Left lobe of liver (tissue), 2 donors: ENCODE measurements at regions not wholly inside any gene's neighbourhood (a gene's known extent, or its start where the extent isn't known, plus 50 kb on each side); places are given as distances from the start of the nearest gene placed in this dataset.
"Not testable (repeated sequence)": the region's sequence is repeated elsewhere in the genome, so short reads cannot be mapped to it uniquely, and the experiment has no call there.

ENCODE experiments used
- ATAC-seq: fragments of 200-7000 bp; cut with Tn5 transposase; one replicate; pipeline ENCODE4 v1.9.1; 2020; ENCODE audit warnings: mild to moderate bottlenecking, moderate library complexity
- DNase-seq: peaks from one replicate; pipeline ENCODE4 v3.0.0-alpha.2; 2020; ENCODE audit warnings: low spot score
- donor health status: DM: no; HTN: no; CAD: no; lungs with moderate emphysema.
- donor health status: DM: no; HTN: yes; CAD: no.

DNA sequence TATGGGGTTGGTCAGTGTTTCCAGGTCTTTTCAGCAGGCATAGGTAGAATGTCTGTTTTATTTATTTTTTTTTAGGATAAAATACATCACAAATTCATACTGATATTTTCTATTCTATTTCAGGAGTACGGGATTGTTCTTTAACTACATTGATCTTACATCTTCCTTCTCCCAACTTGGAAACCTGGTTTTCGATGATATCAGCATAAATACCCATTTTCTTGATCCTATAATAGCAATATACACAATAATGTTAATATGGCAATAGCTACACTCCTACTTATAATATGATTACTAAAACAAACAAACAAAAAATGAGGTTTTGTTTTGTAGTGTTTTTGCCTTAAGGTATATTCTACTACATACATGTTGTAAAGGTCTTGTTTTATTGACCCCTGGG lies 962.4 kb upstream of the GOT2 start:
- ATAC-seq (no peak), DNase-seq (no peak)

DNA sequence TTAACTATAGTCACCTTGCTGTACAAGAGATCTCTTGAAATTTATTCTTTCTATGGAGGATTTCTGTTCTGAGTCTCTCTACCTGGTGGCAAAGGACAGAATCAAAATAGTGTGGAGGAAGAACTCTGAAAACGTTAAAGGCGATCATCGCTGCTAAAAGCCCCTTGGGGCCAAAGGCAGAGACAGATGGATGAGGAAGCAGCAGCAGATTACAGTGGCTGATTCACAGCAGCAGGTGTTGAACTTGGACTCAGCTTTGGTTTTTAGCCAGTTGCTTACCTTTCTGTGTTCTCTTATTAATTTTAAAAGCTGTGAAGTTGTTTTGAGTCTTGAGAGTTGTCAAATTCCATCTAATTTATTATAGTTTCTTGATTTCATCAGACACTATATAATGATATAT lies 956.1 kb upstream of the GOT2 start:
- DNase-seq, result no peak
- ATAC-seq, result no peak

DNA sequence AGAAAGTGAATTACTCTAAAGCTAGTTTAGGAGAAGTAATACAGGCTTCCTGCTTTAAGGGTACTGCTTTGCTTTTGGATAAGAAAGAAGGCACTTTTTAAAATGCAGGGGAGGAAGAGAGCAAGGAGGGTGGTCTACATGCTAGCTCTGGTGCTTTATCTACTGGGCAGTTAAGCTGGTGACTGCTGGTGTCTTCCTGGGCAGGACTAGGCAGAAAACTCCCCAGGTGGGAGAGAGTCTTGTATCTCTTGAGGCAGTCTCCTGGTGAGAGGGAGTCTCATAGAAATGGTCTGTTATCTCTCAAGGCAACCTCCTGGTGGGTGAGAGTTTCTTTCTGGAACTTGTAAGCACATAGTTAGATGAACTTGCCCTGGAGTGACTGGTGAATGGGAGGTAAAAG lies 953.9 kb upstream of the GOT2 start:
- no peak for DNase-seq
- no peak for ATAC-seq

DNA sequence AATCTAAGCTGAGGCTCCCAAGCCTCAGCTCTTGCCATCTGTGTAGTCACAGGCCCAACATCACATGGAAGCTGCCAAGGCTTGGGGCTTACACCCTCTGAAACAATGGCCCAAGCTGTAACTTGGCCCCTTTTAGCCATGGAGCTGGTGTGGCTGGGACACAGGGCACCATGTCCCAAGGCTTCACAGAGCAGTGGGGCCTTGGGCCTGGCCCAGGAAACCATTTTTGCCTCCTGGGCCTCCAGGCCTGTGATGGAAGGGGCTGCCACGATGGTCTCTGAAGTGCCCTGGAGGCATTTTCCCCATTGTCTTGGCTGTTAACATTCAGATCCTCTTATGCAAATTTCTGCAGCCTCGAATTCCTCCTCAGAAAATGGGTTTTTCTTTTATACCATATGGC lies 952.3 kb upstream of the GOT2 start:
- DNase-seq, result no peak

DNA sequence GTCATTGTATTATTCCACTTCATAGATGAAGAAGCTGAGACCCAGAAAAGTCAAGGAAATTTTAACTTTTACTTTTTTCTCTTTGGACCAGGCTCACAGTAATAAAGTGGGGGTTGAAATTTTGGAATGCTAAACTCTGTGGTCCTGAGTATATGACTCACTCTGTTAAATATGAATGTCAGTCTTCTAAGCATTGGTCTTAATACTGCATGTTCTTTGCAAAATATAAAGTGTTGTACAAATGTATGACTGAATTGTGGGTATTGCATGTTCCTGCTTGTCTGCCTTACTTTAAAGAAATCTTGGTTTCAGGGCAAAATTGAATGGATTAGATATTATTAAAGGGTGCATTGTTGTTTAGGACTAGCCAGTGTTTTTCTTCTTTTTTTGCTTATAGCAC lies 950.8 kb upstream of the GOT2 start:
- ATAC-seq, result no peak
- no peak for DNase-seq

More for the DNA sequence above, 952.3 kb upstream of the GOT2 start:
- no peak for ATAC-seq

DNA sequence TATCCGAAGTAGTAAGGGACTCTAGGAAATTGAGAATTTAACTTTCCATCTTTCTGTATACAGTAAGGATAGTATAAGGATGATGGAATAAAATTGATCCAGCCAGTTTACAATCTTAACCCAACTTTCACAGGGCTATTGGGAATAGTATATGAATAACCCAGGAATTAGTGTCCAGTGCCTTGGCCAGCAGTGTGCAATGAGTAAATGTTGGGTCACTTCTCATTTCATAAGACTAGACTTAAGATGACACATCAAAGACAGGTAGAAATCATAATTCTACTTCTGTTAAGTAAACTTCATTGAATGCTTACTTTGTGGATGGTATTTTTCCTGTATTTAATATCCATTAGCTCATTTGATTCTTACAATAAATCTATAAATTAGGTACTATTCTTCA lies 949.6 kb upstream of the GOT2 start:
- ATAC-seq, result no peak
- no peak for DNase-seq

DNA sequence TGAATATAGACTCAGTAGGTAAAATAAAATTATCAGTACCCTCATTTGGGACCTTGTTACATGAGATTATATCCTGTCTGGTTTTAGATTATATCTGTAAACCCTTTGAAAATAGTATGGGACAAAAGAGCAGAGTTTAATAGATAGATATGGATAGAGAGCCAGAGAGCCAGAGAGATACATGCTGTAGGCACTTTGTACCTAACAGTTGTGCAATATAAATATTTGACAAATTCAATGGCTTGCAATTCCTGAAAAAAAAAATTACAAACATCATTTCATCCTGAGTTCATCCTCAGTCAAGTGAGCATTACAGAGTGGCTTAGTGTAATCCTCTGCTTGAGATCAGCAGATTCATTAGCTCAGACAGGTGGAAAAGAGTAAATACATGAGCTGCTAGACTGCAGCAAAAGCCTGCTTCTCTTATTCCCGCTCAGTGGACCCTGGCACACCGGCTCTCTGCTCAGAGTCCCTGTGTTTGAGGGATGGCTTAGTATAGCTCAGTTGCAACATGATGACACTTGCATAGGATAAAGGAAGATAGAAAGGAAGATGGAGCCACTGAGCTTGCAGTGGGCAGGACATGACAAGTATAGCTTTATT lies 931.6 kb upstream of the GOT2 start:
- peak; percentile 73 for ATAC-seq
- no peak for DNase-seq

DNA sequence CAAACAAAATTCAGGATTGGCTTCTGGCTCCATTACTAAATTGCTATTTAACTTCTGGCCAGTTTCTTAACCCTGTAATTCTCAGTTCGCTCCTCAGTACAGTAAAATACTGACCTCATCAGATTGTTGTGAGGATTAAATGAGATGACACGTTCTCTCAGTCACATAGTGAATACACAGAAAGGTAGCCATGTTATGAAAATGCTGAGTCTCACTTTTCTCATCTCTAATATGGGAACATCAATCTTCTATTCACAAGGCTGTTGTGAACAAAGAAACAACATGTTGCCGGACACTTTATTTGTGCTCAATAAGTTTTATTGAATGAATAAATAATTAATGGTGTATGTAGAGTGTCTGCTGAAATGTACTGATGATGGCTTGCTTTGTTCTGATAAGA lies 924.5 kb upstream of the GOT2 start:
- no peak for DNase-seq
- ATAC-seq, result no peak

DNA sequence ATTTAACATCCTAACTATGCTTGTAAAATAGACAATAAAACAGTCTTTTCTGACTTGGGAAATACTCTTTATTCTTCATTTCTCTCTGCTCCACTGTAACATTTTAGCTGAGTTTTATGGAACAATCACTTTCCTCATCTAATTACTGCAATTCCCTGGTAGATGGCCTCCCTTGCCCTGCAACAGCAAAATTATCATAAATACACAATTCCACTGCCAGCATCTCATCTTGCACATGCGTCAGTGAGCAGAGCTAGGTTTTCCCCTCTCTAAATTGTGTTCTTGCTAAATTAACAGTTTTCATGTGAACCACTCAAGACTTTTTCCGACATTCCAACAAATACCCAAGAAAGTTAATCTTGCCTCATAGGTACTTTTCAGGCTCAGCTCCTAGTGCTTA lies 920.9 kb upstream of the GOT2 start:
- DNase-seq (no peak), ATAC-seq (no peak)

DNA sequence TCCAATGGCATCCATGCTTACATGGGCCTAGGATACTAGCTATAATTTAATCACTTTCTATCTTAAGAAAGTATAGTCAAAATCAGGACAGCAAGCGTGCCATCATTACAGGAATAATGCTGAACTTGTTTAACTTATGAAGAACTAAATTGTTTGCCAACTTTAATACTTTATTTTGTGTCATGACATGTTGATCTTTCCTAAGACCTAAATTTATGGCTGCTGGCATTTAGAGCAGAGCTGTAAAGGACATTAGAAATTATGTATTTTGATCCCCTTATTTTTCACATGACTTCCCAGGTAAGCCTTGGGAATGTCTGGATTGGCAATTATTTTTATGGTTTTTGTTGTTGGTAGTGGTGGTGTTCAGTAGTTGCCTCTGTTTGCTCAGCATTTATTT lies 920.3 kb upstream of the GOT2 start:
- DNase-seq (no peak), ATAC-seq (no peak)

DNA sequence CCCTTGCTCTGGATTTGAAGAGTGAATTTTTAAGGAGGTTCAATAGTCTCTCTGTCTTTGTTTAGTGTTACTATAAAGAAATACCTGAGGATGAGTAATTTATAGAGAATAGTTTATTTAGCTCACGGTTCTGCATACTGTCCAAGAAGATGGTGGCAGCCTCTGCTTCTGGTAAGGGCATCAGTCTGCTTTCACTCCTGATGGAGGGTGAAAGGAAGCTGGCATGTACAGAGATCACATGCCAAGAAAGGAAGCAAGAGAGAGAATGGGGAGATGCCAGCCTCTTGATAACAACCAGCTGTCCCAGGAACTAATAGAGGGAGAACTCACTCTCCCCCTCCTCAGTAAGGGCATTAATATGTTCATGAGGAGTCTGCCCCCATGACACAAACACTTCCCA lies 917.5 kb upstream of the GOT2 start:
- no peak for DNase-seq
- no peak for ATAC-seq

DNA sequence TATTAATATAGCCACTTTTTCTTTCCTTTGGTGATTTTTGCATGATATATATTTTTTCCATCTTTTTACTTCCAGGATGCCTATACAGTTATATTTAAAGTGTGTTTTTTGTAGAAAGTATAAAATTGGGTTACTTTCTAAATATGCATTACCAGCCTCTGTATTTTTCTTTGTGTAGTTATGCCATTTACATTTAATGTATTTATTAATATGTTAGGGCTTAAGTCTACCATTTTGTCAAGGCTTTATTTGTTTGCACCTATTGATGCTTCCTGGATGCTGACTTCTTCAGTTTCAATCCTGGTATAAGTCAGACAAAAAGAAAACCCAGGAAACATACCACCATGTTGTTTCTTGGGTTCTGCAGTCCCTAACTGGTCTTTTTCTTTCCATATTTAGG lies 911.1 kb upstream of the GOT2 start:
- no peak for ATAC-seq
- DNase-seq, result no peak

DNA sequence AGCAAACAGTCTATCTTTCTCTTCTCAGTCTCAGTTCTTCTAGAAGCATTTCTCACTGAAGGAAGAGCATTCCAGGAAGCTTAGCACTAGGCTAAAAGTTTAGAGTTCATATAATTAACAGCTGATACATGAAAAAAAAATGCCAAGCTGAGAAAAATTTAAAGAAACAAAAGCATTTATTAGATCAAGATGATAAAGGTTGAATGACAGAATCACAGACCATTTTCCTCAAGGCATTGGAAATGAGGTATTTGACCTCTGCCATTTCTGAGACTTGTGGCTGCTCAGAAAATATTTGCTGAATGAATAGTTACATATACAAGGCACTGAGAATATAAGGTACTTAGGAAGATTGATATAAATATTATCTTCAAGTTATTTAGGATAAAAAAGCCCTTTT lies 901.6 kb upstream of the GOT2 start:
- no peak for DNase-seq
- ATAC-seq, result no peak

DNA sequence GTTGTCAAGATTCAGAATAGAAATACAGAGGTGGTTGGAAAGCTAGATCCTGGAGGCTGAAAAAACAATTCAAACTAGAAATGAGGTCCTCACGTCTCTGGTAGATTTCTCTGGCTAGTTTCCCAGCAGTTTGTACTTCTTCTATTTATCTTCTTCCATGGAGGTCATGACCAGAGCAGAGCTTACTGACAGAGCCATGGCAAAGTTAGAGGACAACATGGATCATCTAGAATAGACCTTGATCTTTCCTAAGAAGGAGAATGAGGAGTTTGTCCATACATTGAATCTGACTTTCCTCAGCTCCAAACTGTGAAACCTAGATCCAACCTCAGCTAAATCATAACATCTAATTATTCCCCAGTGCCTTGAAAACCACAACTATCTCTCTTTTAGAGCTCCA lies 900.8 kb upstream of the GOT2 start:
- ATAC-seq (no peak), DNase-seq (no peak)

DNA sequence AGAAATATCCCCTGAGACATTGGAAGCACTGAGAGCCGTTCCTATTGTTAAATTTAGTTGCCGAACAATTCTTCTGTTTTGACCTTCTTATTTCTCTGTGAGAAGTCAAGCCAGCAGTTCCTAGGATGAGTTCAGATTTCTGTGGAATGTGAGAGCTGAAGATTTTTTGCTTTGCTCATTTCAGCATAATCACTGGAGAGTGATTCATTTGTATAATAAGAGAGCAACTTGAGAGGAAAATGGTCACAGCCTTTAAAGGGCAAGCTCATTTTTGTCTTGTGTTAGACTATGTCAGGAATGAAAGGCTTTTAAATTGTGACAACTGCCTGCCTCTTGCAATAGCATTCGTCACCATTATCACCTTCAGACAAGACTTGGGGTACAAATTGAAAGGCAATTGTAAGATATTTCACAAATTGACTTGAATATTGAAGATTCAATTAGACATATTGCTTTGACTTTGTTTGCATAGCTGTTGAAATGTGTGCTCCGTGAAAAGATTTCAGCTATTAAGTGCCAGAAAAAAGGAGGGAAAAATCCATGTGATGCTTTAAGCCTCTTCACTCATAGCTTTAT lies 900.0 kb upstream of the GOT2 start:
- DNase-seq (no peak), ATAC-seq (no peak)

DNA sequence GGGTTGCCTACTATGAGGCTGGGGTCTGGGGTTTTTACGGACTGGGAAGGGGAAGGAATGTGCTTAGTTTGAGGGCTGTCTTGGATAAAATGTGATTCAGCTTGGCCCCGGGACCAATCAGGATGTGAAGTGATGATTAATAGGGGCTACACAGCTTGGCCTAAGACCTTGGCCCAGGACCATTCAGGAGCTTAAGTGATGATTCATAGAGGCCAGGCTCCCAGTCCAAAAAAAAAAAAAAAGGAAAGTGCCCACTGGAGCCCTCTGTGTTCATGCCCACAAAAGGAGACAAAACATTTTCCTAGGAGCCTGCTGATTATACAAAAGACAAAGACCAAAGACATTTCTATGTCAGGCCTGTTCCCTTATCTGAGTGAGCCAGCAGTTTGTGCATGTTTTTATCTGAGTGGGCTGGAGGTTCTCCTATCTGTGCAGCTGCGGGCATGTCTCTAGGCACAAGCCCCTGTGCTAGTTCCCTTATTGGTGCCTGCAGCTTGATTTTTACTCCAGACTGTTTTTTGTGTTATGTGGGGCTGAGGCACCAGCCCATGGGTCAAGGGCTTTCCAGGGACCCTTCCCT lies 898.2 kb upstream of the GOT2 start:
- DNase-seq (no peak), ATAC-seq (no peak)

DNA sequence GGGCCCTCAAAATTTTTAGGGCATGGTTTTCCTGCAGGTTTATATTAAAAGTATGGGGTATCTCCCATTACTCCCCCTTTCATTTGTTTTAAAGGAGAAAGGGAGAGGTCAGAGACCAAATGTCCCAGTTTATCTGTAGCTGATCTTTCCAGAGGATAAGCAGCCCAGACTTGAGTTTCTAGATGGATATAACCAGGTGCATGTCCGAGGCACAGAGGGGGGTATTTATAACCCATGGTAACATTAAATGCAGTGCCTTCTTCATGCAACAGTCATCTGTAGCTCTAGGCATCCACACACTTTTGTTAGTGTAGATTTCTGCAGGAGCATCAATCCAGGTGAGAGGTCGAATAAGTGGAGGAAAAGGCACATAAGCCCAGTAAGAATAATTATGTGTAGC lies 890.3 kb upstream of the GOT2 start:
- ATAC-seq, DNase-seq: not testable (repeated sequence)

DNA sequence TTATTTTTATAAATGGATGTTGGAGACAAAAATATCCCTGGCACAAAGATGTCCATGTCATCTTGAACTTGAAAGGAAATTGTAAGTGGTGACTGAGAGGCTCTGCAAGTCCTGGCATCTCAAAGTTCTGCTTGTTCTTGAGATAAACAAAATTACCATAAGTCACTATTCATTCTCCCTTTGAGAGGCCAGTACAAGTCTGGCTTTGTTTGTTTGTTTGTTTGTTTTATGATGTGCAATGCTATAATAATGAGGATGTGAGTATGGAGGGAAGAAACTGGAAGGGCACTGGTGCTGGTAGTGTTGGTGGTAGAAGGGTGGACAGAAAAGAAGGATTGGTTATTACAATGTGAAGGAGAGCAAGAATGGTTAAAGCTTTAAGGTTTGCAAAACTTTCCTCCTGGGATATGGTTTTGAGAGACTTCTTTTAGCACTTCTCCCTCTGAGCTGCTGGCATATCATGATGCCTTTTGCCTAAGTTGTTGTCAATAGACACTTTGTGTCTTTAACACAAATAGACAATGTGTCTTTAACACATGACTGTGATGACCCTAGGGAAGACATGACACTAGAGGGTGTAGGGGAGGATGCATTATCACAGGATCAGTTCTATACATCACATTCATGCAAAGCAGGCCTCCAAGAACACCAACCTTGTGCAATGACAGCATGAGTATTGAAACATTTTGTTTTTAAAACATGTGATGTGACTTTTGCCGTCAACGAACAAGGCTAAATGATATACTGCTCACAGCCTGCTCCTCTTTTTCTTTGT lies 880.5 kb upstream of the GOT2 start:
- no peak for ATAC-seq
- no peak for DNase-seq

DNA sequence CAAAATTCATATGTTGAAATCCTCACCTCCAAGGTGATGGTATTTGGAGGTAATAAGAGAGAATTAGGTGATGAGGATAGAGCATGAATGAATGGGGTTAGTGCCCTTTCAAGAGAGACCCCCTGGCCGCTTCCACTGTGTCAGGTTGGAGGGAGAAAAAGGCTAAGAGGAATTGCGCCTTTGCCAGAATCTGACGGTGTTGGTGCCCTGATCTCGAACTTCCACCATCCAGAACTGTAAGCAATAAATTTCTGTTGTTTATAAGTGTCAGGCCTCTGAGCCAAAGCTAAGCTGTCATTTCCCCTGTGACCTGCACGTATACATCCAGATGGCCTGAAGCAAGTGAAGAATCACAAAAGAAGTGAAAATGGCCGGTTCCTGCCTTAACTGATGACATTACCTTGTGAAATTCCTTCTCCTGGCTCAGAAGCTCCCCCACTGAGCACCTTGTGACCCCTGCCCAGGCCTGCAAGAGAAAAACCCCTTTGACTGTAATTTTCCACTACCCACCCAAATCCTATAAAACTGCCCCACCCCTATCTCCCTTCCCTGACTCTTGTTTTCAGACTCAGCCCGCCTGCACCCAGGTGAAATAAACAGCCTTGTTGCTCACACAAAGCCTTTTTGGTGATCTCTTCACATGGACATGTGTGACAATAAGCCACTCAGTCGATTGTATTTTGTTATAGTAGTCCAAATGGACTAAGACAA lies 878.9 kb upstream of the GOT2 start:
- not testable (repeated sequence) for DNase-seq, ATAC-seq

DNA sequence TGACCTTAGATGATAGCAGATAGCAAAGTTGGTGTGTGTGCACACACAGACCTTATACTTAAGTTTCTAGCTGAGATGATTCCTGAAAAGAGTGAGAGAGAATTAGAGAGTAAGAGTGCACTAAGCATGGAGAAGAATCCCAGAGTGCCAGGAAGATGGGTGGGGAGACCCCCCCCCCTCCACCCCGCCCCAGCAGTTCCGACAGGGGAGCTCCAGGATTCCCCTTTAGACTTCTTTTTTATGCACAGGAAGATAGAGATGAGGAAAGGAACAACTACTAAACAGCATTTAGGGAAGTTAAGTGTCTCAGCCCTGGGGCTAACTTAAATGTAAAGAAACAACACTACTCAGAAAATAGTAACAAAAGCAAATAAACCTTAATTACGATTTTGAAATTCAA lies 878.0 kb upstream of the GOT2 start:
- no peak for ATAC-seq
- DNase-seq, result no peak

DNA sequence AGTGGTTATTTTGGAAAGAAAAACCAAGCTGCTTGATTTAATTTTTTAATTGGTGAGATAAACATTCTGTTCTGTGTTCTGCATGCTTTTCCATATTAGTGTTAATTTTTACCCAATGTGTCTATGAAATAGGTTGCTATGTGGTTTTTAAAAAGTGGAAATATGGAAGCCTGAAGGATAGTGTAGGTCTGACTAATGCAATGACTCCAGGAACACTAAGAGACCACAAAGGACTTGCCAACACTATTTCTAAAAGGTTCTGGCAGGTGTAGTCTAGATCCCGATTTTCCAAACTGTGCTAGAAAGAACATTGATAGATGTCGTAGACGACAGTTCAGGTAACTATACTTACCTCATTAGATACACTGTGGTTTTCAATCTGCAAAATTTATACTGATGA lies 877.4 kb upstream of the GOT2 start:
- DNase-seq (no peak), ATAC-seq (no peak)

DNA sequence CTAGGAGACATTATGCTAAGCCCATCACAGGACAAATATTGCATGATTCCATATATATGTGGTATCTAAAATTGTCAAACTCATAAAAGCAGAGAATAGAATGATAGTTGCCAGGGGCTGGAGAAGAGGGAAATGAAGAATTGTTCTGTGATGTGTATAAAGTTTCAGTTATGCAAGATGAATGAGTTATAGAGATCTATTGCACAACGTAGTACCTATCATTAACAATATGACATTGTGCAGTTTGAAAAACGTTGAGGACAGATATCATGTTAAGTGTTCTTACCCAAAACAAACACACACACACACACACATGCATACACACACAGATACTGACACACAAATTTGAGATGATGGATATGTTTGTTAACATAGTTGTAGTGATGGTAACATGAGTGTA lies 871.6 kb upstream of the GOT2 start:
- DNase-seq (no peak), ATAC-seq (no peak)
